ENCODE measurements at regions not wholly inside any gene's neighbourhood (a gene's known extent, or its start where the extent isn't known, plus 50 kb on each side); places are given as distances from the start of the nearest gene placed in this dataset.

- Histone ChIP-seq H4K8ac (ENCODE audit: extremely low read depth, insufficient read depth, low read length) (no peak overlapping the region), H2BK120ac (replicated peaks; ENCODE audit: low read depth, low read length) (no peak overlapping the region), H2BK20ac (ENCODE audit: low read length) (no peak overlapping the region), H3K4ac (replicated peaks; ENCODE audit: insufficient read length, low read depth, low read length) (no peak overlapping the region), H3K18ac (ENCODE audit: extremely low read depth, low read length) (no peak overlapping the region), H3K23me2 (ENCODE audit: low read depth, low read length) (no peaks in the 10 kb centered on the region), H3K4me1 (replicated peaks in 1 of 4; ENCODE audit: control insufficient read depth in 3 of 4, insufficient read depth in 4 of 4, low read length in 3 of 4) (no peaks in the 10 kb centered on the region), H4K20me1 (replicated peaks in 1 of 2; ENCODE audit: control insufficient read depth in 1 of 2, insufficient read depth in 2 of 2, low read length in 2 of 2) (no peaks in the 10 kb centered on the region), H3K56ac (replicated peaks; ENCODE audit: insufficient read length, low read depth, low read length) (no peak overlapping the region), H2BK12ac (ENCODE audit: low read depth, low read length) (no peak overlapping the region), H3K79me2 (ENCODE audit: control insufficient read depth in 1 of 2, insufficient read depth in 2 of 2, low read length in 2 of 2) (no peaks in the 10 kb centered on the region), H3K4me3 (ENCODE audit: extremely low read depth in 1 of 4, insufficient read depth in 2 of 4, low read depth in 3 of 4, low read length in 4 of 4) (no peak overlapping the region), H3K27me3 (replicated peaks in 1 of 4; ENCODE audit: control insufficient read depth in 3 of 4, extremely low read depth in 1 of 4, insufficient read depth in 3 of 4, low read length in 3 of 4) (no peaks in the 10 kb centered on the region), H3K14ac (ENCODE audit: insufficient read length) (no peak overlapping the region), H4K5ac (ENCODE audit: insufficient read length, low read depth, low read length) (no peak overlapping the region), H2AFZ (ENCODE audit: low read length) (no peak overlapping the region), H4K91ac (replicated peaks; ENCODE audit: insufficient read length, low read length) (no peak overlapping the region), H2BK15ac (ENCODE audit: low read length) (no peak overlapping the region), H2BK5ac (ENCODE audit: low read depth, low read length) (no peak overlapping the region), H3K27ac (ENCODE audit: low read depth, low read length) (no peak overlapping the region), H3K4me2 (ENCODE audit: insufficient read depth in 1 of 2, low read depth in 2 of 2, low read length in 2 of 2) (no peak overlapping the region), H3K79me1 (ENCODE audit: low read depth, low read length) (no peaks in the 10 kb centered on the region), H3K9ac (replicated peaks in 1 of 4; ENCODE audit: extremely low read depth in 1 of 4, low read depth in 3 of 4, low read length in 3 of 4) (no peak overlapping the region), H3K23ac (ENCODE audit: insufficient read length) (no peak overlapping the region), H3K36me3 (ENCODE audit: control insufficient read depth in 2 of 4, insufficient read depth in 4 of 4, low read length in 3 of 4) (no peaks in the 10 kb centered on the region), H3K9me3 (ENCODE audit: insufficient read depth in 2 of 2, low read depth in 1 of 2, low read length in 1 of 2) (no peaks in the 10 kb centered on the region), H2AK5ac (ENCODE audit: low read depth, low read length) (no peak overlapping the region)
- 89% methylated on average over 6 of the region's 6 CpGs; no CpG with 5 or more reads in 1 of the 2 experiments for WGBS, 2 experiments (ENCODE audit: extremely low coverage in 1 of 2, insufficient coverage in 1 of 2, insufficient read length in 1 of 2, insufficient replicate concordance in 2 of 2, low coverage in 1 of 2, low lambda C conversion rate in 2 of 2, missing lambda C conversion rate in 1 of 2)
- FAIRE-seq (no peak), DNase-seq (ENCODE audit: low read depth in 1 of 2, low spot score in 2 of 2) (no peak)
- TF ChIP-seq BRCA1 (IDR thresholded peaks at IDR 0.05; ENCODE audit: low read depth, low read length) = no peak
- TF ChIP-seq BCL11A (IDR thresholded peaks at IDR 0.05; ENCODE audit: low read depth in 2 of 2, low read length in 2 of 2) = no peak
- no peak for TF ChIP-seq EZH2 (IDR thresholded peaks at IDR 0.05; ENCODE audit: low read depth, low read length, severe bottlenecking)
- TF ChIP-seq KDM4A (IDR thresholded peaks at IDR 0.05; ENCODE audit: low read depth, low read length, severe bottlenecking) = no peak
- TF ChIP-seq POU5F1 (IDR thresholded peaks at IDR 0.05; ENCODE audit: low read depth, low read length) = no peak
- TF ChIP-seq HDAC6 (IDR thresholded peaks at IDR 0.05; ENCODE audit: low read depth, low read length) = no peak
- TF ChIP-seq SRF (IDR thresholded peaks at IDR 0.05; ENCODE audit: low read depth, low read length) = no peak
- TF ChIP-seq CEBPB (IDR thresholded peaks at IDR 0.05; ENCODE audit: low read depth, low read length) = no peak
- TF ChIP-seq ASH2L (IDR thresholded peaks at IDR 0.05; ENCODE audit: low read length) = no peak
- TF ChIP-seq SP1 (IDR thresholded peaks at IDR 0.05; ENCODE audit: low read depth, low read length) = no peak
- no peak for TF ChIP-seq CTBP2 (IDR thresholded peaks at IDR 0.05; ENCODE audit: borderline replicate concordance, insufficient read depth, insufficient read length, low read length)
- no peak for TF ChIP-seq POLR2AphosphoS5 (IDR thresholded peaks at IDR 0.05; ENCODE audit: low read depth, low read length)
- TF ChIP-seq RNF2 (IDR thresholded peaks at IDR 0.05; ENCODE audit: borderline replicate concordance, low read depth, low read length, missing control alignments, poor library complexity, severe bottlenecking) = no peak
- CTCF ChIA-PET (ENCODE audit: partially characterized antibody) = interaction anchor here (0.7 to 1.1 kb wide), 2 partner anchors 25 to 155 kb away, joined by 3 read pairs; no protein-coding TSS in a partner anchor
- POLR2A ChIA-PET (ENCODE audit: partially characterized antibody) = no interaction called here
These were observed 91.8 kb upstream of the UBE2E2 start for GRCh38 chr3:23111286-23111685.

Data from H1 (cell line).